ENCODE measurements at regions not wholly inside any gene's neighbourhood (a gene's known extent, or its start where the extent isn't known, plus 50 kb on each side); places are given as distances from the start of the nearest gene placed in this dataset.

- TF ChIP-seq CTCF (conservative IDR thresholded peaks at IDR 0.05; ENCODE audit: low read depth, low read length), result no peak
- no peak for TF ChIP-seq SMC3 (IDR thresholded peaks at IDR 0.05; ENCODE audit: low read depth, low read length)
- no peak for TF ChIP-seq MAFK (IDR thresholded peaks at IDR 0.05; ENCODE audit: low read depth, low read length)
Measured at GRCh38 chr7:12028508-12028907, 182.6 kb upstream of the TMEM106B start.
